ENCODE measurements at regions not wholly inside any gene's neighbourhood (a gene's known extent, or its start where the extent isn't known, plus 50 kb on each side); places are given as distances from the start of the nearest gene placed in this dataset.

GRCh38 chr2:14544247-14544646 is 88.3 kb upstream of the LRATD1 start:
- H3K36me3 Mint-ChIP-seq (ENCODE audit: low read depth) = no peaks in the 10 kb centered on the region
- no peaks in the 10 kb centered on the region for H3K27me3 Mint-ChIP-seq
- no peak overlapping the region for H3K4me3 Mint-ChIP-seq

GRCh38 chr2:14547830-14548229 is 84.7 kb upstream of the LRATD1 start:
- Mint-ChIP-seq H3K27ac (no peak overlapping the region), H3K4me1 (ENCODE audit: low read depth) (no peaks in the 10 kb centered on the region), H3K36me3 (ENCODE audit: low read depth) (no peaks in the 10 kb centered on the region), H3K27me3 (no peaks in the 10 kb centered on the region), H3K9me3 (peaks cover under 1% of the 10 kb centered on the region), H3K4me3 (no peak overlapping the region)

More at GRCh38 chr2:14544247-14544646, 88.3 kb upstream of the LRATD1 start:
- Mint-ChIP-seq H3K9me3 (no peaks in the 10 kb centered on the region), H3K27ac (no peak overlapping the region), H3K4me1 (ENCODE audit: low read depth) (no peaks in the 10 kb centered on the region)

GRCh38 chr2:14550658-14551057 is 81.9 kb upstream of the LRATD1 start:
- Mint-ChIP-seq H3K36me3 (ENCODE audit: low read depth) (no peaks in the 10 kb centered on the region), H3K9me3 (peaks cover 4% of the 10 kb centered on the region), H3K4me3 (no peak overlapping the region), H3K27me3 (no peaks in the 10 kb centered on the region), H3K27ac (no peak overlapping the region), H3K4me1 (ENCODE audit: low read depth) (no peaks in the 10 kb centered on the region)

GRCh38 chr2:14551069-14551468 is 81.4 kb upstream of the LRATD1 start:
- H3K27ac Mint-ChIP-seq = no peak overlapping the region
- no peaks in the 10 kb centered on the region for H3K27me3 Mint-ChIP-seq
- no peak overlapping the region for H3K4me3 Mint-ChIP-seq
- no peaks in the 10 kb centered on the region for H3K4me1 Mint-ChIP-seq (ENCODE audit: low read depth)
- peaks cover 4% of the 10 kb centered on the region for H3K9me3 Mint-ChIP-seq
- H3K36me3 Mint-ChIP-seq (ENCODE audit: low read depth) = no peaks in the 10 kb centered on the region

- peaks cover 4% of the 10 kb centered on the region for H3K9me3 Mint-ChIP-seq
Observed at GRCh38 chr2:14552286-14552685, 80.2 kb upstream of the LRATD1 start.

GRCh38 chr2:14552818-14553217 is 79.7 kb upstream of the LRATD1 start:
- no peak overlapping the region for H3K4me3 Mint-ChIP-seq
- H3K9me3 Mint-ChIP-seq = peaks cover 4% of the 10 kb centered on the region
- H3K36me3 Mint-ChIP-seq (ENCODE audit: low read depth) = no peaks in the 10 kb centered on the region
- no peak overlapping the region for H3K27ac Mint-ChIP-seq
- H3K27me3 Mint-ChIP-seq = no peaks in the 10 kb centered on the region
- H3K4me1 Mint-ChIP-seq (ENCODE audit: low read depth) = no peaks in the 10 kb centered on the region

More at GRCh38 chr2:14552286-14552685, 80.2 kb upstream of the LRATD1 start:
- Mint-ChIP-seq H3K4me1 (ENCODE audit: low read depth) (no peaks in the 10 kb centered on the region), H3K36me3 (ENCODE audit: low read depth) (no peaks in the 10 kb centered on the region), H3K27ac (no peak overlapping the region), H3K27me3 (no peaks in the 10 kb centered on the region), H3K4me3 (no peak overlapping the region)

GRCh38 chr2:14554849-14555545 is 77.5 kb upstream of the LRATD1 start:
- Mint-ChIP-seq H3K4me3 (no peak overlapping the region), H3K4me1 (ENCODE audit: low read depth) (no peaks in the 10 kb centered on the region), H3K27me3 (no peaks in the 10 kb centered on the region), H3K9me3 (peaks cover 4% of the 10 kb centered on the region), H3K36me3 (ENCODE audit: low read depth) (no peaks in the 10 kb centered on the region), H3K27ac (no peak overlapping the region)

- Mint-ChIP-seq H3K36me3 (ENCODE audit: low read depth) (no peaks in the 10 kb centered on the region), H3K4me3 (no peak overlapping the region), H3K9me3 (peaks cover 4% of the 10 kb centered on the region), H3K27ac (no peak overlapping the region), H3K4me1 (ENCODE audit: low read depth) (no peaks in the 10 kb centered on the region), H3K27me3 (no peaks in the 10 kb centered on the region)
Observed at GRCh38 chr2:14557111-14557510, 75.4 kb upstream of the LRATD1 start.

GRCh38 chr2:14557916-14558315 is 74.6 kb upstream of the LRATD1 start:
- no peaks in the 10 kb centered on the region for H3K36me3 Mint-ChIP-seq (ENCODE audit: low read depth)

GRCh38 chr2:14558335-14558919 is 74.1 kb upstream of the LRATD1 start:
- no peak overlapping the region for H3K4me3 Mint-ChIP-seq
- H3K27ac Mint-ChIP-seq = no peak overlapping the region
- no peaks in the 10 kb centered on the region for H3K4me1 Mint-ChIP-seq (ENCODE audit: low read depth)
- H3K27me3 Mint-ChIP-seq = no peaks in the 10 kb centered on the region
- no peaks in the 10 kb centered on the region for H3K9me3 Mint-ChIP-seq
- H3K36me3 Mint-ChIP-seq (ENCODE audit: low read depth) = no peaks in the 10 kb centered on the region

More at GRCh38 chr2:14557916-14558315, 74.6 kb upstream of the LRATD1 start:
- Mint-ChIP-seq H3K27me3 (no peaks in the 10 kb centered on the region), H3K4me1 (ENCODE audit: low read depth) (no peaks in the 10 kb centered on the region), H3K9me3 (peaks cover 3% of the 10 kb centered on the region), H3K4me3 (no peak overlapping the region), H3K27ac (no peak overlapping the region)

GRCh38 chr2:14560716-14561115 is 71.8 kb upstream of the LRATD1 start:
- Mint-ChIP-seq H3K27ac (no peak overlapping the region), H3K4me1 (ENCODE audit: low read depth) (no peaks in the 10 kb centered on the region), H3K36me3 (ENCODE audit: low read depth) (no peaks in the 10 kb centered on the region), H3K9me3 (no peaks in the 10 kb centered on the region), H3K27me3 (no peaks in the 10 kb centered on the region), H3K4me3 (no peak overlapping the region)

- no peak overlapping the region for H3K4me3 Mint-ChIP-seq
- no peaks in the 10 kb centered on the region for H3K4me1 Mint-ChIP-seq (ENCODE audit: low read depth)
- H3K9me3 Mint-ChIP-seq = peaks cover 7% of the 10 kb centered on the region
- H3K36me3 Mint-ChIP-seq (ENCODE audit: low read depth) = no peaks in the 10 kb centered on the region
- no peaks in the 10 kb centered on the region for H3K27me3 Mint-ChIP-seq
- H3K27ac Mint-ChIP-seq = no peak overlapping the region
Observed at GRCh38 chr2:14563324-14563723, 69.2 kb upstream of the LRATD1 start.

- H3K27me3 Mint-ChIP-seq = no peaks in the 10 kb centered on the region
- no peak overlapping the region for H3K27ac Mint-ChIP-seq
- H3K9me3 Mint-ChIP-seq = peaks cover 7% of the 10 kb centered on the region
- no peaks in the 10 kb centered on the region for H3K4me1 Mint-ChIP-seq (ENCODE audit: low read depth)
- no peak overlapping the region for H3K4me3 Mint-ChIP-seq
- H3K36me3 Mint-ChIP-seq (ENCODE audit: low read depth) = no peaks in the 10 kb centered on the region
Observed at GRCh38 chr2:14565666-14566065, 66.9 kb upstream of the LRATD1 start.

- Mint-ChIP-seq H3K27ac (no peak overlapping the region), H3K36me3 (ENCODE audit: low read depth) (no peaks in the 10 kb centered on the region), H3K9me3 (peaks cover 7% of the 10 kb centered on the region), H3K4me1 (ENCODE audit: low read depth) (no peaks in the 10 kb centered on the region), H3K4me3 (no peak overlapping the region), H3K27me3 (no peaks in the 10 kb centered on the region)
Observed at GRCh38 chr2:14567561-14567960, 65.0 kb upstream of the LRATD1 start.

GRCh38 chr2:14569294-14569693 is 63.2 kb upstream of the LRATD1 start:
- Mint-ChIP-seq H3K4me1 (ENCODE audit: low read depth) (no peaks in the 10 kb centered on the region), H3K27ac (no peak overlapping the region), H3K4me3 (no peak overlapping the region), H3K9me3 (peaks cover 7% of the 10 kb centered on the region), H3K36me3 (ENCODE audit: low read depth) (no peaks in the 10 kb centered on the region), H3K27me3 (no peaks in the 10 kb centered on the region)

- Mint-ChIP-seq H3K4me3 (no peak overlapping the region), H3K9me3 (peaks cover 4% of the 10 kb centered on the region), H3K4me1 (ENCODE audit: low read depth) (no peaks in the 10 kb centered on the region), H3K27ac (no peak overlapping the region), H3K36me3 (ENCODE audit: low read depth) (no peaks in the 10 kb centered on the region), H3K27me3 (no peaks in the 10 kb centered on the region)
Observed at GRCh38 chr2:14572633-14573032, 59.9 kb upstream of the LRATD1 start.

Measured in stimulated activated naive CD8-positive, alpha-beta T cell treated with anti-CD3 and anti-CD28 coated beads, Interleukin-15, Interleukin-2, amounts not matched to agents 100 ng/mL and 50 ng/mL, for 24 hours (primary cell).